ENCODE measurements at regions not wholly inside any gene's neighbourhood (a gene's known extent, or its start where the extent isn't known, plus 50 kb on each side); places are given as distances from the start of the nearest gene placed in this dataset.

DNA sequence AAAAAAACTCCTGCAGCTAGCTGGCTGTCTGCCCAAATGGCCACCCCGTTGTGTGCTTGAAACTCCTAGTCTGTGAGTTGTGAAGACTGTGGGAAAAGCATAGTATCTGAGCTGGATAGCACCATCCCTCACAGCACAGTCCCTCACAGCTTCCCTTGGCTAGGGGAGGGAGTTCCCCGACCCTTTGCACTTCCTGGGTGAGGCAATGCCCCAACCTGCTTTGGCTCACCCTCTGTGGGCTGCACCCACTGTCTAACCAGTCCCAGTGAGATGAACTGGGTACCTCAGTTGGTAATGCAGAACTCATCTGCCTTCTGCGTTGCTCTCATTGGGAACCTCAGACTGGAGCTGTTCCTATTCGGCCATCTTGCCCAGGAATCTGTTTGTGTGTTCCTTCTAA, 260.6 kb upstream of the STXBP5 start:
- Histone ChIP-seq H3F3A (ENCODE audit: low read length, unreplicated experiment) (no peaks in the 10 kb centered on the region), H2AFZ (ENCODE audit: low read length) (no peak overlapping the region), H3K4me2 (ENCODE audit: low read length) (no peak overlapping the region), H4K20me1 (ENCODE audit: low read length) (no peaks in the 10 kb centered on the region), H3K9ac (ENCODE audit: low read length) (no peak overlapping the region), H3K27ac (ENCODE audit: low read length) (no peak overlapping the region), H3K27me3 (ENCODE audit: low read length) (no peaks in the 10 kb centered on the region), H3K4me1 (ENCODE audit: insufficient read depth, low read length) (no peaks in the 10 kb centered on the region), H3K9me3 (ENCODE audit: low read length) (no peaks in the 10 kb centered on the region), H3K36me3 (ENCODE audit: low read depth, low read length) (no peaks in the 10 kb centered on the region), H3K9me2 (replicated peaks; ENCODE audit: low read length) (no peaks in the 10 kb centered on the region), H3K4me3 (ENCODE audit: low read length) (no peak overlapping the region), H3K79me2 (ENCODE audit: low read length) (no peaks in the 10 kb centered on the region)
- TF ChIP-seq, protein P1, sequence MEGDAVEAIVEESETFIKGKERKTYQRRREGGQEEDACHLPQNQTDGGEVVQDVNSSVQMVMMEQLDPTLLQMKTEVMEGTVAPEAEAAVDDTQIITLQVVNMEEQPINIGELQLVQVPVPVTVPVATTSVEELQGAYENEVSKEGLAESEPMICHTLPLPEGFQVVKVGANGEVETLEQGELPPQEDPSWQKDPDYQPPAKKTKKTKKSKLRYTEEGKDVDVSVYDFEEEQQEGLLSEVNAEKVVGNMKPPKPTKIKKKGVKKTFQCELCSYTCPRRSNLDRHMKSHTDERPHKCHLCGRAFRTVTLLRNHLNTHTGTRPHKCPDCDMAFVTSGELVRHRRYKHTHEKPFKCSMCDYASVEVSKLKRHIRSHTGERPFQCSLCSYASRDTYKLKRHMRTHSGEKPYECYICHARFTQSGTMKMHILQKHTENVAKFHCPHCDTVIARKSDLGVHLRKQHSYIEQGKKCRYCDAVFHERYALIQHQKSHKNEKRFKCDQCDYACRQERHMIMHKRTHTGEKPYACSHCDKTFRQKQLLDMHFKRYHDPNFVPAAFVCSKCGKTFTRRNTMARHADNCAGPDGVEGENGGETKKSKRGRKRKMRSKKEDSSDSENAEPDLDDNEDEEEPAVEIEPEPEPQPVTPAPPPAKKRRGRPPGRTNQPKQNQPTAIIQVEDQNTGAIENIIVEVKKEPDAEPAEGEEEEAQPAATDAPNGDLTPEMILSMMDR (conservative IDR thresholded peaks at IDR 0.05; ENCODE audit: low read depth, low read length): no peak
- TF ChIP-seq EZH2 (IDR thresholded peaks at IDR 0.05; ENCODE audit: low read length, unreplicated experiment): no peak
- CTCF ChIA-PET: no interaction called here
- no peak for DNase-seq
- no TSS peak for BruUV-seq (replicated peaks)
- intact Hi-C loops (cut with micrococcal nuclease): no loop called here
- no peak for ATAC-seq
- POLR2A ChIA-PET (ENCODE audit: unreplicated experiment): no interaction called here

DNA sequence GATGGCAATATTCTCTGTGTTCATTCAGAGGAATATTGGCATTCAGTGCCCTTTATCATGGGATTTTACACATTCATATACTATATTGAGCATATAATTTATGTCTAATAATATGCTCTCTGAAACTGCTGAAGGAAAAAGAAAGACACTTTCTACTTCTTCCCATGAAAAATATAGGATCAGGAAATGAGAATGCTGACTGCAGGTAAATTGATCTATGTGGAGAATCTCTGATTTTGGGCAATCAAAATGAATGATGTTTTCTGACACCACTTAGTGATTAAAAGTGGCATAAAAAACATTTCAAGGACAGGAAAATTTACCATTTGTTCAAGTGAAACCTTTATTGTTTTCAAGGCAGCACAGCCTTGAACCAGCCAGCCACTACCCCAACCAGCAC, 260.1 kb upstream of the STXBP5 start:
- H3K9ac ChIP-seq (ENCODE audit: low read length): no peak overlapping the region
- no peaks in the 10 kb centered on the region for H3K4me1 ChIP-seq (ENCODE audit: insufficient read depth, low read length)
- ChIA-PET CTCF (no interaction called here), POLR2A (ENCODE audit: unreplicated experiment) (no interaction called here)
- H3K79me2 ChIP-seq (ENCODE audit: low read length): no peaks in the 10 kb centered on the region
- no peak overlapping the region for H3K4me2 ChIP-seq (ENCODE audit: low read length)
- intact Hi-C loops (cut with micrococcal nuclease): no loop called here
- no peak overlapping the region for H3K27ac ChIP-seq (ENCODE audit: low read length)
- no peaks in the 10 kb centered on the region for H3K9me2 ChIP-seq (replicated peaks; ENCODE audit: low read length)
- H3K9me3 ChIP-seq (ENCODE audit: low read length): no peaks in the 10 kb centered on the region
- no TSS peak for BruUV-seq (replicated peaks)
- no peaks in the 10 kb centered on the region for H3K27me3 ChIP-seq (ENCODE audit: low read length)
- no peak for ATAC-seq
- no peaks in the 10 kb centered on the region for H3K36me3 ChIP-seq (ENCODE audit: low read depth, low read length)
- H3K4me3 ChIP-seq (ENCODE audit: low read length): no peak overlapping the region
- no peak overlapping the region for H2AFZ ChIP-seq (ENCODE audit: low read length)
- no peaks in the 10 kb centered on the region for H3F3A ChIP-seq (ENCODE audit: low read length, unreplicated experiment)
- no peak for TF ChIP-seq EZH2phosphoT487 (IDR thresholded peaks at IDR 0.05; ENCODE audit: borderline replicate concordance, low read length)
- no peak for TF ChIP-seq EZH2 (IDR thresholded peaks at IDR 0.05; ENCODE audit: low read length, unreplicated experiment)
- TF ChIP-seq, protein P1 (conservative IDR thresholded peaks at IDR 0.05; ENCODE audit: low read depth, low read length): no peak
- no peaks in the 10 kb centered on the region for H4K20me1 ChIP-seq (ENCODE audit: low read length)
- DNase-seq: no peak

DNA sequence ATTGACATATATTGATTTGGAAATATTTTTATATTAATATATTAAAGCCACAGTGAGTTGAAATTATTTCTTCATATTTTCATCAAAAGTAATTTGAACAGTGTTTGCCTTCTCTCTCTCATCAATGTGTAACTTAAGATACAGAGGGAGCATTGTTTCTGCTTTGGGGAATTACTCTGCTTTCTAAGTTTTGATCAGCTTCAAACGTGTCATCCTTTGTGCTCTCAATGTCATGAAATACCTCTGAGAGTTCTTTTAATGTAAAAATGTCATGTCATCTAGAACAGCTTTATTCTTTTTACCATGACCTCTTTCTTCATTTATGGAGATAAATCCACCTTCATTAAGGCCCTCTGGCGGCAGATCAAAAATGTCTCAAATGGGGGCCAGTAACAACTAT, 259.4 kb upstream of the STXBP5 start:
- Histone ChIP-seq H3K9ac (ENCODE audit: low read length) (no peak overlapping the region), H3K79me2 (ENCODE audit: low read length) (no peaks in the 10 kb centered on the region), H3K27ac (ENCODE audit: low read length) (no peak overlapping the region), H4K20me1 (ENCODE audit: low read length) (no peaks in the 10 kb centered on the region), H2AFZ (ENCODE audit: low read length) (no peak overlapping the region), H3K36me3 (ENCODE audit: low read depth, low read length) (no peaks in the 10 kb centered on the region), H3K4me3 (ENCODE audit: low read length) (no peak overlapping the region), H3K9me3 (ENCODE audit: low read length) (no peaks in the 10 kb centered on the region), H3F3A (ENCODE audit: low read length, unreplicated experiment) (no peaks in the 10 kb centered on the region), H3K4me1 (ENCODE audit: insufficient read depth, low read length) (no peaks in the 10 kb centered on the region), H3K9me2 (replicated peaks; ENCODE audit: low read length) (no peaks in the 10 kb centered on the region), H3K27me3 (ENCODE audit: low read length) (no peaks in the 10 kb centered on the region), H3K4me2 (ENCODE audit: low read length) (no peak overlapping the region)
- no peak for ATAC-seq
- ChIA-PET POLR2A (ENCODE audit: unreplicated experiment) (no interaction called here), CTCF (no interaction called here)
- intact Hi-C loops (cut with micrococcal nuclease): no loop called here
- no peak for DNase-seq
- BruUV-seq (replicated peaks): no TSS peak
- no peak for TF ChIP-seq EZH2phosphoT487 (IDR thresholded peaks at IDR 0.05; ENCODE audit: borderline replicate concordance, low read length)
- TF ChIP-seq, protein P1 (conservative IDR thresholded peaks at IDR 0.05; ENCODE audit: low read depth, low read length): no peak
- no peak for TF ChIP-seq EZH2 (IDR thresholded peaks at IDR 0.05; ENCODE audit: low read length, unreplicated experiment)

Measured in PC-3 (cell line).